Hepatocyte (in vitro differentiated cells): ENCODE measurements at regions not wholly inside any gene's neighbourhood (a gene's known extent, or its start where the extent isn't known, plus 50 kb on each side); places are given as distances from the start of the nearest gene placed in this dataset.

ENCODE experiments used
- DNase-seq: peaks from one replicate; pipeline ENCODE4 v3.0.0-alpha.2; 2016; ENCODE audit warnings: low spot score
- H2AFZ ChIP-seq: fragments of 200-600 bp; sonication (generic); 2 replicates; pipeline ENCODE4 v1.6.0; 2016; ENCODE audit warnings: antibody characterized with exemption, mild to moderate bottlenecking
- H3K27ac ChIP-seq: fragments of 200-600 bp; sonication (generic); 2 replicates; pipeline ENCODE4 v1.5.1; 2016; ENCODE audit warnings: mild to moderate bottlenecking
- H3K27me3 ChIP-seq: fragments of 200-600 bp; sonication (generic); 2 replicates; pipeline ENCODE4 v1.6.1; 2016
- H3K36me3 ChIP-seq: fragments of 200-600 bp; sonication (generic); replicated peaks from 2 replicates; pipeline ENCODE4 v1.5.1; 2016; ENCODE audit warnings: low read depth; ENCODE audit not compliant: insufficient read depth
- H3K4me1 ChIP-seq: fragments of 200-600 bp; sonication (generic); 2 replicates; pipeline ENCODE4 v1.5.1; 2016; ENCODE audit warnings: mild to moderate bottlenecking, moderate library complexity; ENCODE audit not compliant: insufficient read depth
- H3K4me2 ChIP-seq: fragments of 200-600 bp; sonication (generic); 2 replicates; pipeline ENCODE4 v1.6.0; 2016
- H3K4me3 ChIP-seq: fragments of 200-600 bp; sonication (generic); 2 replicates; pipeline ENCODE4 v1.5.1; 2016; ENCODE audit warnings: mild to moderate bottlenecking
- H3K79me2 ChIP-seq: fragments of 200-600 bp; sonication (generic); 2 replicates; pipeline ENCODE4 v1.6.0; 2017; ENCODE audit warnings: mild to moderate bottlenecking
- H3K9me2 ChIP-seq: fragments of 200-600 bp; sonication (generic); replicated peaks from 2 replicates; pipeline ENCODE4 v1.6.0; 2017; ENCODE audit warnings: mild to moderate bottlenecking; ENCODE audit not compliant: insufficient read depth
- H3K9me3 ChIP-seq: fragments of 200-600 bp; sonication (generic); 2 replicates; pipeline ENCODE4 v1.5.1; 2016; ENCODE audit warnings: low read depth, mild to moderate bottlenecking
- H4K20me1 ChIP-seq: fragments of 200-600 bp; sonication (generic); 2 replicates; pipeline ENCODE4 v1.6.0; 2016; ENCODE audit warnings: mild to moderate bottlenecking; ENCODE audit not compliant: insufficient read depth, poor library complexity, severe bottlenecking
- CTCF ChIP-seq: fragments of 200-600 bp; sonication (generic); IDR thresholded peaks from 2 replicates; pipeline ENCODE4 v1.5.1; 2016; ENCODE audit warnings: antibody characterized with exemption, mild to moderate bottlenecking; ENCODE audit not compliant: poor library complexity
- EZH2 ChIP-seq: fragments of 200-600 bp; sonication (generic); IDR thresholded peaks from 2 replicates; pipeline ENCODE4 v1.6.1; 2016; ENCODE audit warnings: antibody characterized with exemption, mild to moderate bottlenecking, borderline replicate concordance
- EZH2phosphoT487 ChIP-seq: fragments of 200-600 bp; sonication (generic); IDR thresholded peaks from one replicate; pipeline ENCODE4 v1.6.1; 2018; ENCODE audit warnings: antibody characterized with exemption, mild to moderate bottlenecking, low read depth, moderate library complexity; ENCODE audit not compliant: unreplicated experiment, severe bottlenecking
- WGBS: methylation state at CpG from one replicate; pipeline ENCODE4 v1.1.6; 2016; ENCODE audit warnings: low lambda C conversion rate; ENCODE audit errors: missing lambda C conversion rate; 5-methylcytosine and 5-hydroxymethylcytosine counted together

DNA sequence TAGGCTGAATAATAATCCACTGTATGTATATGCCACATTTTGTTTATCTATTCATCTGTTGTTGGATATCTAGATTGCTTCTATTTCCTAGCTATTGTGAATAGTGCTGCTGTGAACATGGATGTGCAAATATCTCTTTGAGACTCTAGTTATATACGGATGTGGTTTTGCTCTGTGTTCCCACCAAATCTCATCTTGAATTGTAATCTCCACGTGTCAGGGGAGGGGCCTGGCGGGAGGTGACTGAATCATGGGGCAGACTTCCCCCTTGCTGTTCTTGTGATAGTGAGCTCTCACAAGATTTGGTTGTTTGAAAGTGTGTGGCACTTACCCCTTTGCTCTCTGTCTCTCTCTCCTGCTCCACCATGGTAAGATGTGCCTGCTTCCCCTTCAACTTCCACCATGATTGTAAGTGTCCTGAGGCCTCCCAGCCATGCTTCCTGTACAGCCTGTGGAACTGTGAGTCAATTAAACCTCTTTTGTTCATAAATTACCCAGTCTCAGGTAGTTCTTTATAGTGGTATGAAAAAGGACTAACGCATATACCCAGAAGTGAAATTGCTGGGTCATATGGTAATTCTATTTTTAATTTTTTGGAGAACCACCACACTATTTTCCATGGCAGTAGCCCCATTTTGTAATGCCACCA lies 86.1 kb upstream of the UPP2 start:
- no peaks in the 10 kb centered on the region for H4K20me1 ChIP-seq
- no peaks in the 10 kb centered on the region for H3K9me3 ChIP-seq
- peaks cover 4% of the 10 kb centered on the region for H3K4me1 ChIP-seq
- H3K27ac ChIP-seq, result no peak overlapping the region
- TF ChIP-seq EZH2phosphoT487 (no peak), EZH2 (no peak)
- no peaks in the 10 kb centered on the region for H3K9me2 ChIP-seq
- H3K27me3 ChIP-seq, result no peaks in the 10 kb centered on the region
- H3K4me3 ChIP-seq, result no peak overlapping the region
- no peaks in the 10 kb centered on the region for H3K79me2 ChIP-seq
- H3K4me2 ChIP-seq, result no peak overlapping the region
- no peak for DNase-seq
- 84% methylated on average over 4 of the region's 4 CpGs for WGBS
- no peak overlapping the region for H2AFZ ChIP-seq
- H3K36me3 ChIP-seq, result no peaks in the 10 kb centered on the region

DNA sequence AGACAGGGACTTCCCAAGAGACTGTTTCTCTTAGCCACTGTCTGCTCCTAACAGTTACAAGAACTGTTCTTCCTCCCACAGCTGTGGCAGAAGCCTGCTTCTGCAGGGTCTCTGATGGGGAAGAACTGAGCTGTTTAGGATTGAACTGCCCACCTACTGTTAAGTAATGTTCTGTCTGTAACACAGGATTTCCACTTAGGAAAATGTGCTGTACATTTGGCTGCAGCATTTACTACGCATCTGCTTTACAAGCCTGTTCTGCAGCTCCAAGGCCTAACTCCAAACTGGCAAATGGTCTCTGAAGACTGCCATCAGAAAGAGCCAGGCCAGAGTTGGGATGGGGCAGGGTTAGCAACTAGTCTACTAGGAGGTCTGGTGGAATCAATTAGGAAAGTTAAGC lies 87.8 kb upstream of the UPP2 start:
- Histone ChIP-seq H3K4me1 (peaks cover 13% of the 10 kb centered on the region), H3K27me3 (no peaks in the 10 kb centered on the region), H2AFZ (peak overlapping the region; percentile 15), H3K9me2 (no peaks in the 10 kb centered on the region), H3K9me3 (no peaks in the 10 kb centered on the region), H3K4me3 (no peak overlapping the region), H4K20me1 (no peaks in the 10 kb centered on the region), H3K36me3 (no peaks in the 10 kb centered on the region), H3K79me2 (no peaks in the 10 kb centered on the region), H3K4me2 (peak overlapping the region; percentile 36), H3K27ac (peak overlapping the region; percentile 65)
- TF ChIP-seq EZH2phosphoT487 (no peak), EZH2 (no peak), CTCF (no peak)
- DNase-seq, result peak; percentile 21
- WGBS, result 62% methylated on average over 1 of the region's 1 CpG

GRCh38 chr2:158011055-158011771 lies 90.5 kb upstream of the UPP2 start:
- Histone ChIP-seq H3K27me3 (no peaks in the 10 kb centered on the region), H3K4me3 (no peak overlapping the region), H3K27ac (no peak overlapping the region), H2AFZ (no peak overlapping the region), H3K4me1 (peaks cover 13% of the 10 kb centered on the region), H3K9me2 (no peaks in the 10 kb centered on the region), H3K36me3 (no peaks in the 10 kb centered on the region), H3K4me2 (no peak overlapping the region), H3K9me3 (no peaks in the 10 kb centered on the region), H4K20me1 (no peaks in the 10 kb centered on the region), H3K79me2 (no peaks in the 10 kb centered on the region)
- DNase-seq, result no peak
- WGBS, result 81% methylated on average over 5 of the region's 5 CpGs
- TF ChIP-seq EZH2phosphoT487, result no peak
- no peak for TF ChIP-seq CTCF
- no peak for TF ChIP-seq EZH2

- Histone ChIP-seq H3K9me2 (no peaks in the 10 kb centered on the region), H4K20me1 (no peaks in the 10 kb centered on the region), H2AFZ (no peak overlapping the region), H3K4me1 (peaks cover 13% of the 10 kb centered on the region), H3K36me3 (no peaks in the 10 kb centered on the region), H3K27me3 (no peaks in the 10 kb centered on the region), H3K9me3 (no peaks in the 10 kb centered on the region), H3K4me3 (no peak overlapping the region), H3K27ac (peak overlapping the region; percentile 29), H3K79me2 (no peaks in the 10 kb centered on the region), H3K4me2 (peak overlapping the region; percentile 7)
- 62% methylated on average over 4 of the region's 4 CpGs for WGBS
- TF ChIP-seq EZH2phosphoT487, result no peak
- DNase-seq, result peak; percentile 41
Measured at GRCh38 chr2:158009399-158009798, 92.3 kb upstream of the UPP2 start.
